ENCODE measurements at regions not wholly inside any gene's neighbourhood (a gene's known extent, or its start where the extent isn't known, plus 50 kb on each side); places are given as distances from the start of the nearest gene placed in this dataset.

DNA sequence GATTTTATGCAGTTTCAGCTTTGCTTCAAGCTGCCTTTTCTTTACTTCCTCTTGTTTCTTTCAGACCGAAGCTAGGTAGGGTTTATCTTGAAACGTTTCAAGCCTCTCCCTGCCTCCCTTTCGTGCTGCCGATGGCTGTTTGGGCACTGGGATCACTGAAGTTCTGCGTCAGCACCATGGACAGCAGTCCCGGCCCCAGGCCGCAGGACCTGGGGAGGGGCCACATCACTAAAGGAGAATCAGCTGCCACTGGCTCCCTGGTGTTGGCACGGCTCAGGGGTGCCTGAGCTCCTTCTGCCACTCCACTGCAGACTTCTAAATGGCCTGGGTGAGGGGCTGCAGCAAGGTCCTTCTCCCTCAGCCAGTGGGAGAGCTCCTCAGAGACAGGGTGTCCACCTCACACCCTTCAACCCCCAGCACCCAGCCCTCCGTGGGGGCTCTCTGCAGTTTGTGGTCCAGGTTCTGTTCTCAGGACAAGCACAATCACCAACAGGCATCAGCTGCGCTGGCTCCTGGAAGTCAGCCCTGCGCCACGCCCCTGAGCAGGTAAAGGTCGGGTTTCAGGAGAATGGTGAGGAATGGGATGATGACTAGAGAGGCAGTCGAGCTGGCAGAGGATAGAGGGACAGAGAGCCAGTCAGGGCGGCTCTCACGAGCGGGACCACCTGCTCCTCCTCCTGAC, 387.2 kb downstream of the TCERG1L start:
- TF ChIP-seq, protein P1, sequence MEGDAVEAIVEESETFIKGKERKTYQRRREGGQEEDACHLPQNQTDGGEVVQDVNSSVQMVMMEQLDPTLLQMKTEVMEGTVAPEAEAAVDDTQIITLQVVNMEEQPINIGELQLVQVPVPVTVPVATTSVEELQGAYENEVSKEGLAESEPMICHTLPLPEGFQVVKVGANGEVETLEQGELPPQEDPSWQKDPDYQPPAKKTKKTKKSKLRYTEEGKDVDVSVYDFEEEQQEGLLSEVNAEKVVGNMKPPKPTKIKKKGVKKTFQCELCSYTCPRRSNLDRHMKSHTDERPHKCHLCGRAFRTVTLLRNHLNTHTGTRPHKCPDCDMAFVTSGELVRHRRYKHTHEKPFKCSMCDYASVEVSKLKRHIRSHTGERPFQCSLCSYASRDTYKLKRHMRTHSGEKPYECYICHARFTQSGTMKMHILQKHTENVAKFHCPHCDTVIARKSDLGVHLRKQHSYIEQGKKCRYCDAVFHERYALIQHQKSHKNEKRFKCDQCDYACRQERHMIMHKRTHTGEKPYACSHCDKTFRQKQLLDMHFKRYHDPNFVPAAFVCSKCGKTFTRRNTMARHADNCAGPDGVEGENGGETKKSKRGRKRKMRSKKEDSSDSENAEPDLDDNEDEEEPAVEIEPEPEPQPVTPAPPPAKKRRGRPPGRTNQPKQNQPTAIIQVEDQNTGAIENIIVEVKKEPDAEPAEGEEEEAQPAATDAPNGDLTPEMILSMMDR (conservative IDR thresholded peaks at IDR 0.05; ENCODE audit: low read length): no peak
- no peak overlapping the region for H3K4me3 ChIP-seq (ENCODE audit: low read length)
- DNase-seq (ENCODE audit: low read depth): no peak

DNA sequence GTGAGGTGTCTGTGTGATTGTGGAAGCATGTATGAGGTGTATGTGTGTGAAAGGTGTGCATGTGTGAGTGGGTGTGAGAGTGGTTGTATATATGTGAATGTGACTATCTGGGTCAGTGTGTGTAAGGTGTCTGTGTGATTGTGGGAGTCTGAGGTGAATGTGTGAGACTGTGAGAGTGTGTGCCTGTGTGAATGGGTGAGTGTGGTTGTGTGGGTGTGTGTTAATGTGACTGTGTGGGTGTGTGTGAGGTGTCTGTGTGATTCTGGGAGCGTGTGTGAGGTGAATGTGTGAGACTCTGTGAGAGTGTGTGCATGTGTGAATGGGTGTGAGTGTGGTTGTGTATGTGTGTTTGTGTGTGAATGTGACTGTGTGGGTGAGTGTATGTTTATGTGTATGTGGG, 385.1 kb downstream of the TCERG1L start:
- DNase-seq (ENCODE audit: low read depth): no peak
- TF ChIP-seq, protein P1 (conservative IDR thresholded peaks at IDR 0.05; ENCODE audit: low read length): no peak
- H3K4me3 ChIP-seq (ENCODE audit: low read length): no peak overlapping the region

DNA sequence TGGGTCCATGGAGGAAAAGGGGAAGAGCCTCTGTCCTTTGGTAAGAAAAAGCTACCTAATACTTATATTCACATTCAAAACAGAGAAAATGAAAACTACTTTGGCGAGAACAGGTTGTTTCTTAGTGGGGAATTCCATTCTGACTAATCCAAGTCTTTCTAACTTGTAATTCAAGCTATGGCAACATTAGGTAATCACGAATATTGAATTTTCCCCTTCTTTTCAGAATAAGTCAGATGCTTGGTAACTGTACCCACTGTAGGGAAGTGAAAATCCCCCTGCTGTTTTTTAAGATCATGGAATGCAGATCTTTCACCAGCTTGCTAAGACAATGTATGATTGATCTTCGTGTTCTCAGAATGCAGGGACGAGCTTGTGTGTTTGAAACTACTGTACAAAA, 384.4 kb downstream of the TCERG1L start:
- DNase-seq (ENCODE audit: low read depth): no peak
- TF ChIP-seq, protein P1 (conservative IDR thresholded peaks at IDR 0.05; ENCODE audit: low read length): no peak

DNA sequence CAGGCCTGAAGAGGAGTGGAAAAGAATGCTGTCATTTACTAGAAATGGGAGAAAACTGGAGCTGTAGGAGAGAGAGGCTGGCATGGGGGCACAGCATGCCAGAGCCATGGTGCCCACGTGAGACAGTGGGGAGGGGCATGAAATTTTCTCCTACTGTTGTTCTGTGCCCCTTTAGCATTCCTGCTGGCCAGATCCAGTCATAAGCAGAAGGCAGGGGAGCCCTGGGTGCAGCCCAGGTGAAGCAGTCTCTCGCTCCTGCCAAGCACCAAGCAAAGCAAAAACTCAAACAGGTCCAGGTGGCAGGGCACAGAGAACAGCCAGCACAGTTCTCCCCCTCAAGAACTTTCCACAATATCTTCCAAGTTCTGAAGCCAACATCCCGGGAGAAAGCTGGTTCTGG, 383.2 kb downstream of the TCERG1L start:
- TF ChIP-seq, protein P1 (conservative IDR thresholded peaks at IDR 0.05; ENCODE audit: low read length): no peak
- DNase-seq (ENCODE audit: low read depth): no peak
- H3K4me3 ChIP-seq (ENCODE audit: low read length): no peak overlapping the region

More for the DNA sequence above, 384.4 kb downstream of the TCERG1L start:
- no peak overlapping the region for H3K4me3 ChIP-seq (ENCODE audit: low read length)

DNA sequence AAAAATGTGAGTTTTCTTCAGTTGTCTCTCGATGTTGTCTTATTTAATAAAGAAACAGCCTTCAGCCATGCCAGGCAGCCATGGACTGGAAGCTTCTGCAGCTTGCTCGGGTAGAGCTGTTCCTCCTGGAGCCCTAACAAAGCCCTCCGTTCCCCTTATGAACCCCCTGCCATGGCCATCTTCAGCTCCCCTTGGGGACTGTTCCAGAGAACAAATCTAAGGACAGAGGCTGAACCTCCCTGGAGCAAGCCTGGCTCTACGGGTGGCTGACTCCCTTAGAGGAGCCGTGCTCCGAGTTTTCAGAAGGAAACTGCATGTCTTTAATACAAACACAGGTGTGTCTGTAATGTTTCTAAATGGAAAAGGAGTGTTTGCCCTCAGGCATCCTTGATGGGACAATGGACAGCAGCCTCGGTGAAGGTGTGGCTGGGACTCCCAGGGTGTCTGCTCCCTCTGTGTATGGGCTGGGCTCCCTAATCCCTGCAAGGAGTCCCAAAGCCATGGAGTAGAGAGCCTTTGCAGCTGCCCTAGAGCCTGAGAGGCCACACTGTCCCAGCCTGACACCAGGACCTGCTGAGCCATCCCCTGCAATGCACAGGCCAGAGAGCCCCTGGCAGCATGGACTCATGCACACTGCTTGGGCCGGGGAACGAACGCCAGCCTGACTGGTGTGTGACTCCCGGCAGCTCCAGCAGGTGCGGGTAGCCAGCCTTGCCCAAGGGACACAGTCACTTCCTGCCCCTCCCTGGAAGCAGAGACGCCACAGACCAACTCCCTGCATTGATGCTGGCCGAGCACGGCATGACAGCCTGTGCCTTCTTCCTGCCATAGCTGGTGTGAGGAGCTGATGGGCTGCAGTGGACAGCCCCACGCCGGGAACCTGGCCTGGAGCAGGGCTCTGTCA, 381.8 kb downstream of the TCERG1L start:
- TF ChIP-seq, protein P1 (conservative IDR thresholded peaks at IDR 0.05; ENCODE audit: low read length): no peak
- no peak overlapping the region for H3K4me3 ChIP-seq (ENCODE audit: low read length)
- no peak for DNase-seq (ENCODE audit: low read depth)

DNA sequence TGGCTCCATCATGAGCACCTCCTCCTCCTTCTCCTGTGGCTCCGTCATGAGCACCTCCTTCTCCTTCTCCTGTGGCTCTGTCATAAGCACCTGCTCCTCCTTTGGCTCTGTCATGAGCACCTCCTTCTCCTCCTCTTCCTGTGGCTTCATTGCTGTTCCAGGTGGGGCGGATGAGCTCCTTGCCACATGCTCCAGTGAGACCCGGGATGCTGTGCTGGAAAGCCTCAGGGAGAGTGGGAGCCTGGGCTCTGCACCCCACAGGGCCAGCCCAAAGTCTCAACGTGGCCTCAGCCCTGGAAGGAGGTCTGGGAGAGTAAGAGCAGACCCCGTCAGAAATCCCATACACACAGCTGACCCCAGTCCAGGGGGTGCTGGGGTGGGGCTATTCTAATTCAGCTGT, 380.7 kb downstream of the TCERG1L start:
- H3K4me3 ChIP-seq (ENCODE audit: low read length): no peak overlapping the region
- TF ChIP-seq, protein P1 (conservative IDR thresholded peaks at IDR 0.05; ENCODE audit: low read length): no peak
- DNase-seq (ENCODE audit: low read depth): no peak

Measured in AG10803 (cell line).